Thyroid gland (tissue), 4 donors: ENCODE measurements at regions not wholly inside any gene's neighbourhood (a gene's known extent, or its start where the extent isn't known, plus 50 kb on each side); places are given as distances from the start of the nearest gene placed in this dataset.

Experiments
- DNase-seq, 2 donors: peaks; one replicate each; pipeline ENCODE4 v3.0.0-alpha.2; 2019
- H3K27ac ChIP-seq, 3 donors: fragments of 200-600 bp; sonication (generic); 1 replicate in 2 of 3; 2 replicates in 1 of 3; pipeline ENCODE4 v1.5.1; 2016 to 2019; ENCODE audit warnings: mild to moderate bottlenecking in 1 of 3, moderate library complexity in 1 of 3
- H3K27me3 ChIP-seq: fragments of 200-600 bp; sonication (generic); one replicate; pipeline ENCODE4 v1.5.1; 2019
- H3K36me3 ChIP-seq, 2 donors: fragments of 200-600 bp; sonication (generic); one replicate each; pipeline ENCODE4 v1.5.1; 2016 to 2019
- H3K4me1 ChIP-seq, 2 donors: fragments of 200-600 bp; sonication (generic); one replicate each; pipeline ENCODE4 v1.5.1; 2017 to 2019
- H3K4me3 ChIP-seq, 3 donors: fragments of 200-600 bp; sonication (generic); replicated peaks in 1 of 3; 1 replicate in 2 of 3; 2 replicates in 1 of 3; pipeline ENCODE4 v1.5.1; 2016; ENCODE audit warnings: mild to moderate bottlenecking in 1 of 3
- H3K9me3 ChIP-seq: fragments of 200-600 bp; sonication (generic); one replicate; pipeline ENCODE4 v1.5.1; 2017
- CTCF ChIP-seq, 6 experiments: fragments of 200-600 bp in 3 of 6; fragments of 450-650 bp in 3 of 6; sonication (generic) in 3 of 6; IDR thresholded peaks; one replicate each; pipeline ENCODE4 v1.5.1; 2016 to 2019; ENCODE audit warnings: antibody characterized with exemption in 6 of 6, mild to moderate bottlenecking in 2 of 6, inconsistent platforms in 1 of 6, moderate library complexity in 1 of 6
- POLR2A ChIP-seq, 2 donors: fragments of 450-650 bp; IDR thresholded peaks; one replicate each; pipeline ENCODE4 v1.6.1; 2017; ENCODE audit warnings: antibody characterized with exemption in 2 of 2, mild to moderate bottlenecking in 2 of 2, moderate library complexity in 1 of 2
- WGBS, 2 donors: methylation state at CpG; one replicate each; pipeline ENCODE4 v1.1.5; 2017; 5-methylcytosine and 5-hydroxymethylcytosine counted together
- intact Hi-C: fragments of 100-400 bp; cut with DNase I; formaldehyde crosslinking; loops from one replicate; pipeline ENCODE4 v1.15.1; 2023

- H3K9me3 ChIP-seq = no peaks in the 10 kb centered on the region
- no peak overlapping the region for H3K27ac ChIP-seq
- no peak for TF ChIP-seq POLR2A (IDR thresholded peaks at IDR 0.05)
- intact Hi-C loops = no loop called here
- WGBS, 2 donors = 91 to 92% methylated on average over 10 to 13 of the region's 13 CpGs
- H3K36me3 ChIP-seq = no peaks in the 10 kb centered on the region
- H3K4me3 ChIP-seq = no peak overlapping the region
- H3K4me1 ChIP-seq = no peaks in the 10 kb centered on the region
- H3K27me3 ChIP-seq = no peaks in the 10 kb centered on the region
- no peak for DNase-seq
Observed at GRCh38 chr11:25515576-25515975, 816.4 kb upstream of the ANO3 start.

- DNase-seq = no peak
- Histone ChIP-seq H3K27ac (no peak overlapping the region), H3K9me3 (no peaks in the 10 kb centered on the region), H3K27me3 (no peaks in the 10 kb centered on the region), H3K4me1 (no peaks in the 10 kb centered on the region), H3K4me3 (no peak overlapping the region), H3K36me3 (no peaks in the 10 kb centered on the region)
- TF ChIP-seq POLR2A (IDR thresholded peaks at IDR 0.05) (no peak), CTCF (IDR thresholded peaks at IDR 0.05) (no peak)
- intact Hi-C loops = no loop called here
Observed at GRCh38 chr11:25520459-25520858, 811.5 kb upstream of the ANO3 start.

GRCh38 chr11:25527841-25528240 is 804.1 kb upstream of the ANO3 start:
- WGBS, 2 donors = 91 to 93% methylated on average over 2 of the region's 2 CpGs
- Histone ChIP-seq H3K9me3 (no peaks in the 10 kb centered on the region), H3K27me3 (no peaks in the 10 kb centered on the region), H3K27ac (no peak overlapping the region), H3K36me3 (no peaks in the 10 kb centered on the region), H3K4me3 (no peak overlapping the region), H3K4me1 (no peaks in the 10 kb centered on the region)
- TF ChIP-seq POLR2A (IDR thresholded peaks at IDR 0.05) (no peak), CTCF (IDR thresholded peaks at IDR 0.05) (no peak)
- intact Hi-C loops = no loop called here
- no peak for DNase-seq

- intact Hi-C loops = no loop called here
- WGBS, 2 donors = 77 to 83% methylated on average over 1 of the region's 1 CpG
- no peaks in the 10 kb centered on the region for H3K9me3 ChIP-seq
Observed at GRCh38 chr11:25529572-25529971, 802.4 kb upstream of the ANO3 start.

GRCh38 chr11:25535467-25536272 is 796.3 kb upstream of the ANO3 start:
- Histone ChIP-seq H3K4me1 (no peaks in the 10 kb centered on the region), H3K27ac (no peak overlapping the region), H3K9me3 (no peaks in the 10 kb centered on the region), H3K4me3 (no peak overlapping the region), H3K36me3 (no peaks in the 10 kb centered on the region), H3K27me3 (no peaks in the 10 kb centered on the region)
- WGBS, 2 donors = 52 to 67% methylated on average over 4 of the region's 4 CpGs
- intact Hi-C loops = no loop called here
- no peak for TF ChIP-seq CTCF (IDR thresholded peaks at IDR 0.05)
- no peak for TF ChIP-seq POLR2A (IDR thresholded peaks at IDR 0.05)
- no peak for DNase-seq

More at GRCh38 chr11:25529572-25529971, 802.4 kb upstream of the ANO3 start:
- H3K36me3 ChIP-seq = no peaks in the 10 kb centered on the region
- H3K27me3 ChIP-seq = no peaks in the 10 kb centered on the region
- TF ChIP-seq POLR2A (IDR thresholded peaks at IDR 0.05) = no peak
- TF ChIP-seq CTCF (IDR thresholded peaks at IDR 0.05) = no peak
- no peak for DNase-seq
- no peak overlapping the region for H3K27ac ChIP-seq
- no peaks in the 10 kb centered on the region for H3K4me1 ChIP-seq
- H3K4me3 ChIP-seq = no peak overlapping the region
